ENCODE measurements at regions not wholly inside any gene's neighbourhood (a gene's known extent, or its start where the extent isn't known, plus 50 kb on each side); places are given as distances from the start of the nearest gene placed in this dataset.

DNA sequence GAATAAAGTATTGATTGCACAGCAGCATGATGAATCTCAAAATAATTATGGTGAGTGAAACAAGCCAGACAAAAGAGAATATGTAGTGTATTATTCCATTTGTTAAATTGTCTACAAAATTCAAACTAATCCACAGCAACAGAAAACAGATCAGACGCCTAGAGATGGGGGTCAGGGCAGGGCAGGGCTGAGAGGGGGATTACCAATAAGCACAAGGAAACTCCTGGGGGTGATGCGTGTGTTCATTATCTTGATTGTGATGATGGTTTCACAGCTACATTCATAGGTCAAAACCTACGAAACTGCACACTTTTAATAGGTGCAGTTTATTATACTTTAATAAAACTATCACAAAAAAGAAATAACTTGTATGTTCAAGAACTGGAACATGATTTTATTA, 132.7 kb upstream of the CDK6 start:
- TF ChIP-seq POLR2A (IDR thresholded peaks at IDR 0.05) (no peak), CTCF (IDR thresholded peaks at IDR 0.05) (no peak)
